ENCODE measurements at regions not wholly inside any gene's neighbourhood (a gene's known extent, or its start where the extent isn't known, plus 50 kb on each side); places are given as distances from the start of the nearest gene placed in this dataset.

GRCh38 chr21:23021481-23021880 is 2023.3 kb downstream of the NCAM2 start:
- Histone ChIP-seq H3K9me3 (ENCODE audit: insufficient read depth, low read depth) (no peaks in the 10 kb centered on the region), H2AFZ (no peak overlapping the region), H3K27me3 (ENCODE audit: insufficient read depth, low read depth) (no peaks in the 10 kb centered on the region), H3F3A (ENCODE audit: insufficient read depth, low read depth) (no peaks in the 10 kb centered on the region), H3K79me2 (ENCODE audit: low read depth) (no peaks in the 10 kb centered on the region), H3K36me3 (ENCODE audit: low read depth) (no peaks in the 10 kb centered on the region), H4K20me1 (ENCODE audit: insufficient read depth) (no peaks in the 10 kb centered on the region), H3K4me3 (no peak overlapping the region), H3K27ac (no peak overlapping the region), H3K4me2 (no peak overlapping the region), H3K4me1 (replicated peaks; ENCODE audit: insufficient read depth) (no peaks in the 10 kb centered on the region), H3K9me2 (ENCODE audit: insufficient read depth) (no peaks in the 10 kb centered on the region)
- DNase-seq: no peak
- intact Hi-C loops (cut with micrococcal nuclease; ENCODE audit: unreplicated experiment): no loop called here
- no TSS peak for BruUV-seq (replicated peaks)
- ChIA-PET CTCF (no interaction called here), POLR2A (ENCODE audit: unreplicated experiment) (no interaction called here)
- TF ChIP-seq CTCF (conservative IDR thresholded peaks at IDR 0.05) (no peak), EZH2 (IDR thresholded peaks at IDR 0.05; ENCODE audit: low read depth) (no peak)

GRCh38 chr21:23026878-23027277 is 2028.7 kb downstream of the NCAM2 start:
- ChIA-PET POLR2A (ENCODE audit: unreplicated experiment) (no interaction called here), CTCF (no interaction called here)
- Histone ChIP-seq H3K4me3 (no peak overlapping the region), H3K9me2 (ENCODE audit: insufficient read depth) (no peaks in the 10 kb centered on the region), H2AFZ (no peak overlapping the region), H3K27me3 (ENCODE audit: insufficient read depth, low read depth) (no peaks in the 10 kb centered on the region), H3K4me2 (no peak overlapping the region), H3K9me3 (ENCODE audit: insufficient read depth, low read depth) (no peaks in the 10 kb centered on the region), H3F3A (ENCODE audit: insufficient read depth, low read depth) (no peaks in the 10 kb centered on the region), H3K36me3 (ENCODE audit: low read depth) (no peaks in the 10 kb centered on the region), H3K4me1 (replicated peaks; ENCODE audit: insufficient read depth) (no peaks in the 10 kb centered on the region), H3K79me2 (ENCODE audit: low read depth) (no peaks in the 10 kb centered on the region), H4K20me1 (ENCODE audit: insufficient read depth) (no peaks in the 10 kb centered on the region), H3K27ac (no peak overlapping the region)
- DNase-seq: no peak
- no TSS peak for BruUV-seq (replicated peaks)
- intact Hi-C loops (cut with micrococcal nuclease; ENCODE audit: unreplicated experiment): no loop called here
- no peak for TF ChIP-seq CTCF (conservative IDR thresholded peaks at IDR 0.05)
- TF ChIP-seq EZH2 (IDR thresholded peaks at IDR 0.05; ENCODE audit: low read depth): no peak

- Histone ChIP-seq H3K4me2 (no peak overlapping the region), H3K9me2 (ENCODE audit: insufficient read depth) (no peaks in the 10 kb centered on the region), H3K27me3 (ENCODE audit: insufficient read depth, low read depth) (no peaks in the 10 kb centered on the region), H3K9me3 (ENCODE audit: insufficient read depth, low read depth) (no peaks in the 10 kb centered on the region), H3K4me3 (no peak overlapping the region), H3K4me1 (replicated peaks; ENCODE audit: insufficient read depth) (no peaks in the 10 kb centered on the region), H2AFZ (no peak overlapping the region), H3K79me2 (ENCODE audit: low read depth) (no peaks in the 10 kb centered on the region), H3K27ac (no peak overlapping the region), H4K20me1 (ENCODE audit: insufficient read depth) (no peaks in the 10 kb centered on the region), H3F3A (ENCODE audit: insufficient read depth, low read depth) (no peaks in the 10 kb centered on the region), H3K36me3 (ENCODE audit: low read depth) (no peaks in the 10 kb centered on the region)
- TF ChIP-seq CTCF (conservative IDR thresholded peaks at IDR 0.05) (no peak), EZH2 (IDR thresholded peaks at IDR 0.05; ENCODE audit: low read depth) (no peak)
- CTCF ChIA-PET: no interaction called here
- no TSS peak for BruUV-seq (replicated peaks)
- DNase-seq: no peak
- intact Hi-C loops (cut with micrococcal nuclease; ENCODE audit: unreplicated experiment): no loop called here
- POLR2A ChIA-PET (ENCODE audit: unreplicated experiment): no interaction called here
Measured at GRCh38 chr21:23039846-23040245, 2041.6 kb downstream of the NCAM2 start.
